ENCODE measurements at regions not wholly inside any gene's neighbourhood (a gene's known extent, or its start where the extent isn't known, plus 50 kb on each side); places are given as distances from the start of the nearest gene placed in this dataset.

DNA sequence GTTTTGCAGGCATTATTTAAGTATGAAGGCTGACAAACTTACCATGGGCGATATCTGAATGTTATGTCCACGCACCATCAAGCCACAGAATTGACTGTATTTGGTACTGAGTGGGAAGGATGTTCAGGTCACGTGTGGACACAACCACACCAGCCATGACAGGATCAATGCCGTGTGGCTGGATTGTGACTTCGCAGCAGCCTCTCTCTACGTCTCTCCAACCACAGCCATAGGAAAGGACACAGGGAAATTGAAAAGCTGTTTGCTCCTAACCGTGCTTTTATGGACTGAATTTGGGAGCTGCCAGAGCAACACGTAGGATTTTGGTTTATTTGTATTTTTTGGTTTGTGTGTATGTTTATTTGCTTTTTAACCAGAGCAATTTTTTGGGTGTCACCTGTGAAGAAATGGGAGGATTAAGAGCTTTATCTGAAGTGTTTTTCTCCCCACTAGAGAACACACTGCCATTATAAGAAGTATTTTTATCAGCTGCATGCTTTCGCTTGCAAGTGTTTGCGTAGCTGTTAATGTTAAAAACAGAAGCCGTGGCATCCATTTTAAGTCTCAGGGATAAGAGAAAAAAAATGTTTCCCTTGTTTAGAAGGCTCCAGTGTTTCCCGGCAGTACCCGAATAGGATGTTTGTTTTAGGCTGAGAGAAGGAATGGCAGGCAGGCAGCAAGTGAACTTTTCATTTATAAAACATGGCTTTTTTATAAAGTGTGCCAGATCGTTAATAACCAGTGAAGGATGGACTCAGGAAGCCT lies 401.1 kb upstream of the NFE2L3 start:
- no peak overlapping the region for H3K27ac ChIP-seq
- no peaks in the 10 kb centered on the region for H3K9me3 ChIP-seq (ENCODE audit: low read depth, low read length)
- DNase-seq (ENCODE audit: low read depth, low spot score): no peak
- no peaks in the 10 kb centered on the region for H3K36me3 ChIP-seq (ENCODE audit: insufficient read depth, low read length)
- H3K9ac ChIP-seq (ENCODE audit: insufficient read length): no peak overlapping the region
- H3K4me3 ChIP-seq: no peak overlapping the region
- TF ChIP-seq EZH2 (IDR thresholded peaks at IDR 0.05) (no peak), POLR2AphosphoS5 (IDR thresholded peaks at IDR 0.05; ENCODE audit: borderline replicate concordance, low read depth, low read length) (no peak), FOXP2 (optimal IDR thresholded peaks at IDR 0.05; ENCODE audit: control extremely low read depth, extremely low read length, insufficient read depth) (no peak)

DNA sequence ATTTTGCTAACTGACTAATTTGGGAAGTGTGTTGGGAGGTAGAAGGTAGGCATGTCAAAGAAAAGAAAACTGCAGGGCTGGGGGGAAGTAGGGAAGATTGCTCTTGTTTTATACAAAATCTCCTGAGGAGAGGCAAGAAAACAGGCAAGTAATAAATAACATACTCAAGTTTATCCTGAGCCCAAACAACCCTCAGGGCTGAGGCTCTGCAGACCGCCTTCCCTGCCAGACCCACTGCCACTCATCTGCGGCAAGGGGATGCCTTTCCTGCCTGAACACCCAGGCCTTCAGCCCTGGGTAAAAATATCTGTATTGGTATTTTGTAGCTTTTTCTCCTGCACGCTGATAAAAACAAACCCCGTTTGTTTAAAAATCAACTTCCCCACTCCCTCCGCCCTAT lies 399.8 kb upstream of the NFE2L3 start:
- Histone ChIP-seq H3K27ac (no peak overlapping the region), H3K36me3 (ENCODE audit: insufficient read depth, low read length) (no peaks in the 10 kb centered on the region)
- TF ChIP-seq POLR2AphosphoS5 (IDR thresholded peaks at IDR 0.05; ENCODE audit: borderline replicate concordance, low read depth, low read length) (no peak), FOXP2 (optimal IDR thresholded peaks at IDR 0.05; ENCODE audit: control extremely low read depth, extremely low read length, insufficient read depth) (no peak), EZH2 (IDR thresholded peaks at IDR 0.05) (no peak)

DNA sequence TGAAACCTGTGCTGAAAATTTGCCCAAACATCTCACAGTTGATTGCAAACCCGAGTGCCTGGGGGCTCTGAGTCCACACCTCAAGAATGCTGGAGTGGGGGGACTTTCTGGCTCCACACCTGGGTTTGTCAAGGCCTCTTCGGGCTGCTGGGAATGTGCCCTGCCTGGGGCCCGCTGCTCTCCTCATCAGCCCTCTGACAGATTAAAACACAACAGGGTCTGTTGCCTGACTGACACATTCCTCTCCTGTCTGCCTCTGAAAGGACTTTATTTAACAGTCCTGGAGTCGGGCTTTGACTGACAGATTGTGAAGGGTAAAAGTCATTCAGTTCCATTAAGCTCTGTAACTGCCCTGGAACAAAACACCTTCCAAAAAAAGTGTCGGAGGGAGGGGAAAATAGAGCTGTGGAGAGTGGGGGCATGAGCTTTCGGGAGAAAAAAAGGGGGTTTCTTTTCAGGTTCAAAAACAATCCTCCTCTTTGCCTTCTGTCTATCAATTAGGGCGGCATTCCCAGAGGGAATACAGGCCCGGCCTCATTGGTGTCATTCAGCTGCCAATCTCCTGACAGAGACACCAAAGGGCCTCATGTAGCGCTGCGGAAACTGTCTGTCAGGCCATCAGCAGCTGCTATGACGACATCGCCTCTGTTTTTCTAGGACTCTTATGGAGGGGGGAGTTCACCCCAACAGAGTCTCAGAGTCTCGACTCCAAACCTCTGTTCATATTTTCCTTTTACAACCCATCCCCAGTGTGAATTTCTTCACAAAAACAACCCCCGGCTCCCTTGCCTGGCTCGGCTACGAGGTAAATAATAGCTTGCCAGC lies 398.8 kb upstream of the NFE2L3 start:
- H3K36me3 ChIP-seq (ENCODE audit: insufficient read depth, low read length): no peaks in the 10 kb centered on the region
- no peak overlapping the region for H3K27ac ChIP-seq
- H3K9ac ChIP-seq (ENCODE audit: insufficient read length): no peak overlapping the region
- no peak overlapping the region for H3K4me3 ChIP-seq
- no peak for DNase-seq (ENCODE audit: low read depth, low spot score)
- no peak for TF ChIP-seq FOXP2 (optimal IDR thresholded peaks at IDR 0.05; ENCODE audit: control extremely low read depth, extremely low read length, insufficient read depth)
- TF ChIP-seq POLR2AphosphoS5 (IDR thresholded peaks at IDR 0.05; ENCODE audit: borderline replicate concordance, low read depth, low read length): no peak
- no peak for TF ChIP-seq EZH2 (IDR thresholded peaks at IDR 0.05)
- no peaks in the 10 kb centered on the region for H3K9me3 ChIP-seq (ENCODE audit: low read depth, low read length)

More for the DNA sequence above, 399.8 kb upstream of the NFE2L3 start:
- H3K9me3 ChIP-seq (ENCODE audit: low read depth, low read length): no peaks in the 10 kb centered on the region
- H3K4me3 ChIP-seq: no peak overlapping the region
- H3K9ac ChIP-seq (ENCODE audit: insufficient read length): no peak overlapping the region
- DNase-seq (ENCODE audit: low read depth, low spot score): no peak

DNA sequence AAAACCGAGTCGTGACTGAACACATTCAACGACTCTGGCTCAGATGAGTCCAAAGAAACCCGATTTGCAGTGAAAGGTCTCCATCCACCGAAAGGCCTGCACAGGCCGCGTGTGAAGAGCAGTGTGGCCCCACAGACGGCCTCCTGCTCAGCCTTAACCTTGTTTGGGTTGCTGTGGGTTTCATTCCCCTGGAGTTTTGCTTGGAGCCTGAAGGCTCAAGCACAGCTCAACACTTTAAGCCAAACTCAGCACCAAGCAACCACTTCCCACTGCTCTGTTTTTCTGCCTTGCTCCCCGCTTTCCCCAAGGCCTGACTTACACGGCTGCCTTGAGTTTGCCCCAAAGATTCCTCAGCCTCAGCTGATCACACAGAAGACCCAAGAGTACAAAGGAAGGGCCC lies 398.2 kb upstream of the NFE2L3 start:
- Histone ChIP-seq H3K9me3 (ENCODE audit: low read depth, low read length) (no peaks in the 10 kb centered on the region), H3K27ac (no peak overlapping the region), H3K4me3 (no peak overlapping the region), H3K36me3 (ENCODE audit: insufficient read depth, low read length) (no peaks in the 10 kb centered on the region), H3K9ac (ENCODE audit: insufficient read length) (no peak overlapping the region)
- no peak for DNase-seq (ENCODE audit: low read depth, low spot score)
- TF ChIP-seq FOXP2 (optimal IDR thresholded peaks at IDR 0.05; ENCODE audit: control extremely low read depth, extremely low read length, insufficient read depth) (no peak), POLR2AphosphoS5 (IDR thresholded peaks at IDR 0.05; ENCODE audit: borderline replicate concordance, low read depth, low read length) (no peak), EZH2 (IDR thresholded peaks at IDR 0.05) (no peak)

DNA sequence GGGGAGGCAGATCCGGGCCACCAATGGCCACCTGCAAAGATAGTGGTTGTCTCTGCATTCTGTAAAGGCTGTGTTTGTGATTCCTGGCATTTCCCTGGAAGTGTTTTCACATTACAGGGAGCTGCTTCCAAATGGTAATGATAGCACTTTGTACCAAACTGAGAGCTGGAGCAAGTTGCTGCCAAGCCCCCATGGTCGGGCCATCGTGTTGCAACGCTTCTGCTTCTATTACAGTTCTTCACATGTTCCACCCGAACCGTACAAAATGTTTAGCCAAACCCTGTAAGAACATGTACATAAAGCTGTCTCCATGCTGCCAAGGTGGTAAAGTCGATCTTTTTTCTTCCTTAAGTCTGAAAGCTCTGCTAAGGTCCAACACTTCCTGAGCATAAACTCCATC lies 397.7 kb upstream of the NFE2L3 start:
- Histone ChIP-seq H3K36me3 (ENCODE audit: insufficient read depth, low read length) (no peaks in the 10 kb centered on the region), H3K9me3 (ENCODE audit: low read depth, low read length) (no peaks in the 10 kb centered on the region), H3K9ac (ENCODE audit: insufficient read length) (no peak overlapping the region), H3K27ac (no peak overlapping the region), H3K4me3 (no peak overlapping the region)
- DNase-seq (ENCODE audit: low read depth, low spot score): no peak
- no peak for TF ChIP-seq POLR2AphosphoS5 (IDR thresholded peaks at IDR 0.05; ENCODE audit: borderline replicate concordance, low read depth, low read length)
- no peak for TF ChIP-seq FOXP2 (optimal IDR thresholded peaks at IDR 0.05; ENCODE audit: control extremely low read depth, extremely low read length, insufficient read depth)
- TF ChIP-seq EZH2 (IDR thresholded peaks at IDR 0.05): no peak

DNA sequence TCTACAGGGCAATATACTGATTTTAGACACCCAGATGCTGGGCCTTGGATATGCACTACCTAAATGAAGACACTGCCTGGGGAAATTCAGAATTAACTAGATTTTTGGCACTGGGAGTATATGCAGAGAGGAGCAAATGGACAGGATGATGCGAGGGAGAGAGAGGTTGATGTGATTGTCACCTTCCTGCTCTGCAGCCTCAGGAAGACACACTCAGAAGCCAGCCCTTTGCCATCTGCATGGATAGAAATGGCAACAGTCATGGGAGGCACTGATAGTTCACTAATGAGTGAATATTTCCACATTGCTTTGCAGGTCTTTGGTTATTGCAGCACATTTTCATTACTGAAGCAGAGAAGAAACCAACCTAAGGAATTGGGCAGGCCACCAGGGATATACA lies 397.2 kb upstream of the NFE2L3 start:
- DNase-seq (ENCODE audit: low read depth, low spot score): no peak
- Histone ChIP-seq H3K27ac (no peak overlapping the region), H3K36me3 (ENCODE audit: insufficient read depth, low read length) (no peaks in the 10 kb centered on the region), H3K9ac (ENCODE audit: insufficient read length) (no peak overlapping the region), H3K4me3 (no peak overlapping the region), H3K9me3 (ENCODE audit: low read depth, low read length) (no peaks in the 10 kb centered on the region)
- no peak for TF ChIP-seq POLR2AphosphoS5 (IDR thresholded peaks at IDR 0.05; ENCODE audit: borderline replicate concordance, low read depth, low read length)
- no peak for TF ChIP-seq FOXP2 (optimal IDR thresholded peaks at IDR 0.05; ENCODE audit: control extremely low read depth, extremely low read length, insufficient read depth)
- no peak for TF ChIP-seq EZH2 (IDR thresholded peaks at IDR 0.05)

DNA sequence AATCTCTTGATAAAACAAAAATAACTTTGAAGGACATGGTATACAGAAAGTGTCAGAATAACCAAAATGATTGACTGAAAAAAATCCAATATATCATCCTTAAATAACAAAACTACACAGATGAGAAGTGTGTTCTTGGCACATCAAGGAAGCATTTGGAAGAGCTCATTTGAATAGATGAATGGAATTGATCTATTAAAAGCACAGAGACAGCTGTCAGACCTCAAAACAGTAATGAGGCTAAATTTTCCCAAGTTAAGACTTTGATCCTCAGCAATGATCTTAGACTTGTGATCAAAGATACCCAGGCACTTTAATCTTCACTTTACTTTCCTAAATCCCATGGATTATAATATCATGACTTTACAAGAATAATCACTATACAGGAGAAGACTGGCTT lies 395.4 kb upstream of the NFE2L3 start:
- no peak overlapping the region for H3K4me3 ChIP-seq
- TF ChIP-seq EZH2 (IDR thresholded peaks at IDR 0.05) (no peak), POLR2AphosphoS5 (IDR thresholded peaks at IDR 0.05; ENCODE audit: borderline replicate concordance, low read depth, low read length) (no peak), FOXP2 (optimal IDR thresholded peaks at IDR 0.05; ENCODE audit: control extremely low read depth, extremely low read length, insufficient read depth) (no peak)
- H3K9ac ChIP-seq (ENCODE audit: insufficient read length): no peak overlapping the region
- no peak overlapping the region for H3K27ac ChIP-seq
- no peaks in the 10 kb centered on the region for H3K36me3 ChIP-seq (ENCODE audit: insufficient read depth, low read length)
- H3K9me3 ChIP-seq (ENCODE audit: low read depth, low read length): no peaks in the 10 kb centered on the region
- DNase-seq (ENCODE audit: low read depth, low spot score): no peak

DNA sequence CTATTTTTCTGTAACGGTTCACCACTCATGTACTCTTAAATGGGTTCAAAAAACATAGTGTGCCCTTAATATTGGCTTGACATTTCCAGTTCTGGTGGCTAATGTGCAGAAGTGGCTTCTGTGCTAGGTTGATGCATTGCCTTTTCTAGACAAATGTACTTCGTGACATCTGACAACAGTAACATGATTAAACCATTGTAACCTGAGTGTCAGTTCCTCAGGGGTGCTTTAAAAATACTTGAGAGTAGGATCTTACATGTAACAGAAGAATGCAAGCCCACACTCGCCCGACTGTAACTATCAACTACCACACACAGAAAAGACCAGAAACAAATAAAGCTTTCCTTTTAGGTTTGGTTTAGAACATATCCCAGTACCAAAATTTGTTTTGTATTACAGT lies 393.4 kb upstream of the NFE2L3 start:
- H3K9me3 ChIP-seq (ENCODE audit: low read depth, low read length): no peaks in the 10 kb centered on the region
- H3K27ac ChIP-seq: no peak overlapping the region
- H3K36me3 ChIP-seq (ENCODE audit: insufficient read depth, low read length): no peaks in the 10 kb centered on the region
- no peak overlapping the region for H3K9ac ChIP-seq (ENCODE audit: insufficient read length)
- TF ChIP-seq FOXP2 (optimal IDR thresholded peaks at IDR 0.05; ENCODE audit: control extremely low read depth, extremely low read length, insufficient read depth) (no peak), EZH2 (IDR thresholded peaks at IDR 0.05) (no peak), POLR2AphosphoS5 (IDR thresholded peaks at IDR 0.05; ENCODE audit: borderline replicate concordance, low read depth, low read length) (no peak)
- H3K4me3 ChIP-seq: no peak overlapping the region
- DNase-seq (ENCODE audit: low read depth, low spot score): no peak

Measured in SK-N-MC (cell line).